ENCODE measurements at regions not wholly inside any gene's neighbourhood (a gene's known extent, or its start where the extent isn't known, plus 50 kb on each side); places are given as distances from the start of the nearest gene placed in this dataset.

- no peak for TF ChIP-seq POLR2A (IDR thresholded peaks at IDR 0.05; ENCODE audit: low read depth, low read length)
- TF ChIP-seq PAX5 (IDR thresholded peaks at IDR 0.05; ENCODE audit: insufficient read depth, low read length, severe bottlenecking): no peak
- TF ChIP-seq POLR2AphosphoS5 (IDR thresholded peaks at IDR 0.05; ENCODE audit: low read depth, low read length): no peak
Measured at GRCh38 chr15:92290359-92290992, 103.2 kb upstream of the ST8SIA2 start.
